ENCODE measurements at regions not wholly inside any gene's neighbourhood (a gene's known extent, or its start where the extent isn't known, plus 50 kb on each side); places are given as distances from the start of the nearest gene placed in this dataset.
"Not testable (repeated sequence)": the region's sequence is repeated elsewhere in the genome, so short reads cannot be mapped to it uniquely, and the experiment has no call there.

GRCh38 chr6:74570044-74570443, 635.8 kb downstream of the COL12A1 start:
- no peak overlapping the region for H3K23ac ChIP-seq (ENCODE audit: low read length)
- H2AK5ac ChIP-seq (ENCODE audit: low read length): no peak overlapping the region
- no peak overlapping the region for H3K9ac ChIP-seq (ENCODE audit: low read length)
- H3K79me1 ChIP-seq (ENCODE audit: low read length): no peaks in the 10 kb centered on the region
- H3K4ac ChIP-seq (ENCODE audit: low read depth, low read length): no peak overlapping the region
- WGBS (ENCODE audit: extremely low coverage, insufficient coverage, low lambda C conversion rate): no CpG with 5 or more reads among the region's 1 CpG
- H3K56ac ChIP-seq (ENCODE audit: low read length): no peak overlapping the region
- no peaks in the 10 kb centered on the region for H3K79me2 ChIP-seq (ENCODE audit: control insufficient read depth, insufficient read depth, low read length)
- no peak overlapping the region for H2BK120ac ChIP-seq (ENCODE audit: low read depth, low read length)
- H3K27me3 ChIP-seq (ENCODE audit: insufficient read depth, low read length, poor library complexity): no peaks in the 10 kb centered on the region
- no peak overlapping the region for H3K4me2 ChIP-seq (ENCODE audit: low read length)
- no peak overlapping the region for H2BK15ac ChIP-seq (replicated peaks; ENCODE audit: low read depth)
- DNase-seq: no peak
- H3K36me3 ChIP-seq (ENCODE audit: control insufficient read depth, insufficient read depth, low read length): no peaks in the 10 kb centered on the region
- no peak overlapping the region for H2BK5ac ChIP-seq (ENCODE audit: low read length)
- H3K4me1 ChIP-seq (ENCODE audit: control insufficient read depth, low read depth, low read length): no peaks in the 10 kb centered on the region
- H4K5ac ChIP-seq (ENCODE audit: low read length): no peak overlapping the region
- no peak overlapping the region for H3K27ac ChIP-seq (ENCODE audit: low read depth, low read length)
- H3K4me3 ChIP-seq (ENCODE audit: low read length): no peak overlapping the region
- H3K18ac ChIP-seq (ENCODE audit: low read length): no peak overlapping the region
- no peak overlapping the region for H4K8ac ChIP-seq (ENCODE audit: low read depth, low read length)

- no peak overlapping the region for H2BK120ac ChIP-seq (ENCODE audit: low read depth, low read length)
- H3K79me1 ChIP-seq (ENCODE audit: low read length): no peaks in the 10 kb centered on the region
- H3K23ac ChIP-seq (ENCODE audit: low read length): no peak overlapping the region
- H3K18ac ChIP-seq (ENCODE audit: low read length): no peak overlapping the region
- no peak overlapping the region for H3K56ac ChIP-seq (ENCODE audit: low read length)
- H3K79me2 ChIP-seq (ENCODE audit: control insufficient read depth, insufficient read depth, low read length): no peaks in the 10 kb centered on the region
- no peak overlapping the region for H3K9ac ChIP-seq (ENCODE audit: low read length)
- H2BK15ac ChIP-seq (replicated peaks; ENCODE audit: low read depth): no peak overlapping the region
- no peak overlapping the region for H2AK5ac ChIP-seq (ENCODE audit: low read length)
- no peak overlapping the region for H4K8ac ChIP-seq (ENCODE audit: low read depth, low read length)
- H3K36me3 ChIP-seq (ENCODE audit: control insufficient read depth, insufficient read depth, low read length): no peaks in the 10 kb centered on the region
- no peak overlapping the region for H4K5ac ChIP-seq (ENCODE audit: low read length)
- no peak for DNase-seq
- no peak overlapping the region for H3K27ac ChIP-seq (ENCODE audit: low read depth, low read length)
- H3K4me2 ChIP-seq (ENCODE audit: low read length): no peak overlapping the region
- no peaks in the 10 kb centered on the region for H3K4me1 ChIP-seq (ENCODE audit: control insufficient read depth, low read depth, low read length)
- H3K4me3 ChIP-seq (ENCODE audit: low read length): no peak overlapping the region
- no peak overlapping the region for H2BK5ac ChIP-seq (ENCODE audit: low read length)
- no peaks in the 10 kb centered on the region for H3K27me3 ChIP-seq (ENCODE audit: insufficient read depth, low read length, poor library complexity)
- no peak overlapping the region for H3K4ac ChIP-seq (ENCODE audit: low read depth, low read length)
- no CpG with 5 or more reads among the region's 6 CpGs for WGBS (ENCODE audit: extremely low coverage, insufficient coverage, low lambda C conversion rate)
Observed at GRCh38 chr6:74568861-74569260, 637.0 kb downstream of the COL12A1 start.

GRCh38 chr6:74567923-74568290, 637.9 kb downstream of the COL12A1 start:
- H3K27me3 ChIP-seq (ENCODE audit: insufficient read depth, low read length, poor library complexity); H2BK15ac ChIP-seq (replicated peaks; ENCODE audit: low read depth); H3K79me2 ChIP-seq (ENCODE audit: control insufficient read depth, insufficient read depth, low read length); H3K4ac ChIP-seq (ENCODE audit: low read depth, low read length); H2BK120ac ChIP-seq (ENCODE audit: low read depth, low read length); H3K56ac ChIP-seq (ENCODE audit: low read length); H2AK5ac ChIP-seq (ENCODE audit: low read length); H3K79me1 ChIP-seq (ENCODE audit: low read length); H3K9ac ChIP-seq (ENCODE audit: low read length); H3K4me1 ChIP-seq (ENCODE audit: control insufficient read depth, low read depth, low read length); H3K18ac ChIP-seq (ENCODE audit: low read length); H3K36me3 ChIP-seq (ENCODE audit: control insufficient read depth, insufficient read depth, low read length); H4K5ac ChIP-seq (ENCODE audit: low read length); DNase-seq; H3K27ac ChIP-seq (ENCODE audit: low read depth, low read length); H3K4me2 ChIP-seq (ENCODE audit: low read length); H3K4me3 ChIP-seq (ENCODE audit: low read length); H3K23ac ChIP-seq (ENCODE audit: low read length); H4K8ac ChIP-seq (ENCODE audit: low read depth, low read length); H2BK5ac ChIP-seq (ENCODE audit: low read length): not testable (repeated sequence)
- no CpG with 5 or more reads among the region's 4 CpGs for WGBS (ENCODE audit: extremely low coverage, insufficient coverage, low lambda C conversion rate)

GRCh38 chr6:74567281-74567922, 638.5 kb downstream of the COL12A1 start:
- H2BK120ac ChIP-seq (ENCODE audit: low read depth, low read length): no peak overlapping the region
- no peak overlapping the region for H3K4ac ChIP-seq (ENCODE audit: low read depth, low read length)
- no peaks in the 10 kb centered on the region for H3K27me3 ChIP-seq (ENCODE audit: insufficient read depth, low read length, poor library complexity)
- H4K5ac ChIP-seq (ENCODE audit: low read length): no peak overlapping the region
- no peak overlapping the region for H2BK15ac ChIP-seq (replicated peaks; ENCODE audit: low read depth)
- no peak overlapping the region for H2AK5ac ChIP-seq (ENCODE audit: low read length)
- H3K4me1 ChIP-seq (ENCODE audit: control insufficient read depth, low read depth, low read length): no peaks in the 10 kb centered on the region
- H3K9ac ChIP-seq (ENCODE audit: low read length): no peak overlapping the region
- H3K79me2 ChIP-seq (ENCODE audit: control insufficient read depth, insufficient read depth, low read length): no peaks in the 10 kb centered on the region
- H2BK5ac ChIP-seq (ENCODE audit: low read length): no peak overlapping the region
- no peak overlapping the region for H3K23ac ChIP-seq (ENCODE audit: low read length)
- no peak overlapping the region for H3K4me2 ChIP-seq (ENCODE audit: low read length)
- WGBS (ENCODE audit: extremely low coverage, insufficient coverage, low lambda C conversion rate): no CpG with 5 or more reads among the region's 7 CpGs
- no peak overlapping the region for H3K56ac ChIP-seq (ENCODE audit: low read length)
- no peaks in the 10 kb centered on the region for H3K36me3 ChIP-seq (ENCODE audit: control insufficient read depth, insufficient read depth, low read length)
- no peak overlapping the region for H3K18ac ChIP-seq (ENCODE audit: low read length)
- no peak overlapping the region for H3K27ac ChIP-seq (ENCODE audit: low read depth, low read length)
- no peak for DNase-seq
- no peaks in the 10 kb centered on the region for H3K79me1 ChIP-seq (ENCODE audit: low read length)
- no peak overlapping the region for H3K4me3 ChIP-seq (ENCODE audit: low read length)
- H4K8ac ChIP-seq (ENCODE audit: low read depth, low read length): no peak overlapping the region

- no peak overlapping the region for H2BK15ac ChIP-seq (replicated peaks; ENCODE audit: low read depth)
- no peak overlapping the region for H3K27ac ChIP-seq (ENCODE audit: low read depth, low read length)
- no peaks in the 10 kb centered on the region for H3K36me3 ChIP-seq (ENCODE audit: control insufficient read depth, insufficient read depth, low read length)
Observed at GRCh38 chr6:74557236-74557635, 648.6 kb downstream of the COL12A1 start.

GRCh38 chr6:74554041-74554440, 651.8 kb downstream of the COL12A1 start:
- H3K4me3 ChIP-seq (ENCODE audit: low read length): no peak overlapping the region
- no peak overlapping the region for H2BK120ac ChIP-seq (ENCODE audit: low read depth, low read length)
- no peaks in the 10 kb centered on the region for H3K79me2 ChIP-seq (ENCODE audit: control insufficient read depth, insufficient read depth, low read length)

More at GRCh38 chr6:74557236-74557635, 648.6 kb downstream of the COL12A1 start:
- H3K27me3 ChIP-seq (ENCODE audit: insufficient read depth, low read length, poor library complexity): no peaks in the 10 kb centered on the region
- H4K5ac ChIP-seq (ENCODE audit: low read length): no peak overlapping the region
- no peaks in the 10 kb centered on the region for H3K79me1 ChIP-seq (ENCODE audit: low read length)
- no peak overlapping the region for H3K4me2 ChIP-seq (ENCODE audit: low read length)
- H3K4me3 ChIP-seq (ENCODE audit: low read length): no peak overlapping the region
- DNase-seq: no peak
- H3K9ac ChIP-seq (ENCODE audit: low read length): no peak overlapping the region
- H2AK5ac ChIP-seq (ENCODE audit: low read length): no peak overlapping the region
- no peak overlapping the region for H3K18ac ChIP-seq (ENCODE audit: low read length)
- no peak overlapping the region for H3K4ac ChIP-seq (ENCODE audit: low read depth, low read length)
- no peak overlapping the region for H3K56ac ChIP-seq (ENCODE audit: low read length)
- no peak overlapping the region for H2BK120ac ChIP-seq (ENCODE audit: low read depth, low read length)
- no peaks in the 10 kb centered on the region for H3K79me2 ChIP-seq (ENCODE audit: control insufficient read depth, insufficient read depth, low read length)
- no peak overlapping the region for H4K8ac ChIP-seq (ENCODE audit: low read depth, low read length)
- no peak overlapping the region for H3K23ac ChIP-seq (ENCODE audit: low read length)
- no peak overlapping the region for H2BK5ac ChIP-seq (ENCODE audit: low read length)
- no peaks in the 10 kb centered on the region for H3K4me1 ChIP-seq (ENCODE audit: control insufficient read depth, low read depth, low read length)

More at GRCh38 chr6:74554041-74554440, 651.8 kb downstream of the COL12A1 start:
- Histone ChIP-seq H3K23ac (ENCODE audit: low read length) (no peak overlapping the region), H3K4me2 (ENCODE audit: low read length) (no peak overlapping the region), H3K18ac (ENCODE audit: low read length) (no peak overlapping the region), H4K5ac (ENCODE audit: low read length) (no peak overlapping the region), H3K27me3 (ENCODE audit: insufficient read depth, low read length, poor library complexity) (no peaks in the 10 kb centered on the region), H3K27ac (ENCODE audit: low read depth, low read length) (no peak overlapping the region), H2BK15ac (replicated peaks; ENCODE audit: low read depth) (no peak overlapping the region), H3K79me1 (ENCODE audit: low read length) (no peaks in the 10 kb centered on the region), H3K4ac (ENCODE audit: low read depth, low read length) (no peak overlapping the region), H2BK5ac (ENCODE audit: low read length) (no peak overlapping the region), H3K4me1 (ENCODE audit: control insufficient read depth, low read depth, low read length) (no peaks in the 10 kb centered on the region), H2AK5ac (ENCODE audit: low read length) (no peak overlapping the region), H3K9ac (ENCODE audit: low read length) (no peak overlapping the region), H3K56ac (ENCODE audit: low read length) (no peak overlapping the region), H4K8ac (ENCODE audit: low read depth, low read length) (no peak overlapping the region), H3K36me3 (ENCODE audit: control insufficient read depth, insufficient read depth, low read length) (no peaks in the 10 kb centered on the region)
- DNase-seq: no peak
- no CpG with 5 or more reads among the region's 2 CpGs for WGBS (ENCODE audit: extremely low coverage, insufficient coverage, low lambda C conversion rate)
